Nephron progenitor cell (in vitro differentiated cells): ENCODE measurements at regions not wholly inside any gene's neighbourhood (a gene's known extent, or its start where the extent isn't known, plus 50 kb on each side); places are given as distances from the start of the nearest gene placed in this dataset.

Experiments
- DNase-seq: peaks from one replicate; pipeline ENCODE4 v3.0.0; 2021
- H3K27ac Mint-ChIP-seq: 2 replicates; pipeline ENCODE4 v1.8.0; 2021; ENCODE audit warnings: mild to moderate bottlenecking, moderate library complexity, mixed read lengths
- H3K27me3 Mint-ChIP-seq: 2 replicates; pipeline ENCODE4 v1.8.0; 2021; ENCODE audit warnings: mild to moderate bottlenecking, low read depth, mixed read lengths; ENCODE audit not compliant: poor library complexity
- H3K36me3 Mint-ChIP-seq: 2 replicates; pipeline ENCODE4 v1.8.0; 2021; ENCODE audit warnings: low read depth, mixed read lengths
- H3K4me1 Mint-ChIP-seq: 2 replicates; pipeline ENCODE4 v1.8.0; 2021; ENCODE audit warnings: mixed read lengths
- H3K4me3 Mint-ChIP-seq: 2 replicates; pipeline ENCODE4 v1.8.0; 2021; ENCODE audit warnings: mild to moderate bottlenecking, moderate library complexity, mixed read lengths
- H3K9me3 Mint-ChIP-seq: 2 replicates; pipeline ENCODE4 v1.8.0; 2021; ENCODE audit warnings: mild to moderate bottlenecking, moderate library complexity, mixed read lengths
- CTCF ChIP-seq: fragments of 200-600 bp; sonication (generic); IDR thresholded peaks from 2 replicates; pipeline ENCODE4 v1.5.0; 2021; ENCODE audit warnings: antibody characterized with exemption

GRCh38 chr10:130403153-130404075, 267.2 kb downstream of the GLRX3 start:
- Mint-ChIP-seq H3K27me3 (peaks cover 15% of the 10 kb centered on the region), H3K9me3 (peaks cover 6% of the 10 kb centered on the region)
- no peak for DNase-seq

DNA sequence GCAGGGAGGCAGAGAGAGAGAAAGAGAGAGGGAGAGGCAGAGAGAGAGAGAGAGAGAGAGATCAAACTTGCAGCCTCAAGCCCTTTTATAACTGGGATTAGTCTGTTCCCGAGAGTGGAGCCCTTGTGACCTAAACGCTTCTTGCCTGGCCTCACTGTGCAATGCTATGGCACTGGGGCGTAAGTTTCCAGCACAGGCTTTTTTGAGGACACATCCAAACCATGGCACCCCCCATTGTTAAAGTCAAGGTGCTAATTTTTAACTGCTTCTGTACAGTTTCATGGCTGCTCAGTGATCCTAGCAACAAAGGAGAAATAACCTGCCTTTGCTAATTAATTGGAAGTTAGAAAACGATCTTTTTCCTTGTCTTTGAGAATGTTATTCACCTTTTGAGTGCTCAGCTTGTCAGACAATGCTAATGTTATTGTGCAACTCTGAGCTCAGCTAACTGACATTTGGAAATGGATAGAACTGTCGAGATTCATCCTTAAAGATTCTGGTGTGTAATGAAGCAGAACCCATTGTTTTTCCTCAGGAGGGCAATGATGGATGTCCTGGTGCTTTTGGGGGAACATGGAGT, 268.4 kb downstream of the GLRX3 start:
- Mint-ChIP-seq H3K27ac (peak overlapping the region; percentile 17), H3K4me1 (peaks cover 39% of the 10 kb centered on the region), H3K4me3 (no peak overlapping the region), H3K27me3 (peaks cover 17% of the 10 kb centered on the region), H3K36me3 (no peaks in the 10 kb centered on the region), H3K9me3 (no peaks in the 10 kb centered on the region)
- TF ChIP-seq CTCF, result no peak
- no peak for DNase-seq

More at GRCh38 chr10:130403153-130404075, 267.2 kb downstream of the GLRX3 start:
- no peak overlapping the region for H3K27ac Mint-ChIP-seq
- H3K36me3 Mint-ChIP-seq, result no peaks in the 10 kb centered on the region
- H3K4me3 Mint-ChIP-seq, result no peak overlapping the region
- no peak for TF ChIP-seq CTCF
- peaks cover 34% of the 10 kb centered on the region for H3K4me1 Mint-ChIP-seq

DNA sequence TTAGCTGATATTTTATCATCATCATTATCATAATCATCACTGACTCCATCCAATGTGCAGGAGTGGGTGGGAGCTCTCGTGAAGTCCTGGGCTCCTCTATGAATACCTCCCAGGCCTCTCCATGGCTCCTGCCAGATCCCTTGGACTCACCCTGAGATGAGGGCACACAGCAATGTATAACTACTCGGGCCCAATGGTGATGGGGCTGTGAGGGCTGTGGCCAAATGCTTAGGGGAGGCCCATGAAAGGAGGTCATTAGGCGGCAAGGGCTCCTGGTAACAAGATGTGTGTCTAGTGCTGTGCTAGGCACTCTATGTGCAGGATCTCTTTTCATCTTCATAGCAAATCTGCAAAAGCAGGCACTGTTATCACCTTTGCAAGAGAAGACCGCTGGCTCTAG, 270.9 kb downstream of the GLRX3 start:
- no peak for DNase-seq
- Mint-ChIP-seq H3K27me3 (peaks cover 20% of the 10 kb centered on the region), H3K4me3 (no peak overlapping the region), H3K4me1 (peaks cover 62% of the 10 kb centered on the region), H3K36me3 (no peaks in the 10 kb centered on the region), H3K9me3 (no peaks in the 10 kb centered on the region), H3K27ac (no peak overlapping the region)
- no peak for TF ChIP-seq CTCF

DNA sequence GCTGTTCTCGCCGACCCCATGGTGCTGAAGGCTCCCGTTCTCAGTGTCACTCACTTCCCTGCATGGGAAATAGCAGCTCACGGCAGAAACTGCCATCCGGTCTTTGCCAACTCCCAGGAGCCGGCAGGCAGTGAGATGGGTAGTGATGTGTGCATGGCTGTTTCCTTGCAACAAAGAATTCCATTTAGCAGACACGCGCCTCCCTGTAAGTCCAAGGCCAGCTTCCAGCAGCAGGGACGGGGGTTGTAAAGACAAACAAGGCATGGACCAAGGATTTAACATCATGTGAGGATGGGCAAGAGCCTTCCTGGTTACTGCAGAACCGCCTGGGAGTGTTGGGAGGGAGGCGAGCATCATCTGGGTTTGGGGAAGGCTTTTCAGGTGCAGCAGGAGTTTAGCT, 273.1 kb downstream of the GLRX3 start:
- H3K4me3 Mint-ChIP-seq, result no peak overlapping the region
- H3K9me3 Mint-ChIP-seq, result no peaks in the 10 kb centered on the region
- H3K27me3 Mint-ChIP-seq, result peaks cover 13% of the 10 kb centered on the region
- no peaks in the 10 kb centered on the region for H3K36me3 Mint-ChIP-seq
- TF ChIP-seq CTCF, result no peak
- no peak overlapping the region for H3K27ac Mint-ChIP-seq
- no peak for DNase-seq
- peaks cover 63% of the 10 kb centered on the region for H3K4me1 Mint-ChIP-seq

GRCh38 chr10:130409931-130410330, 273.7 kb downstream of the GLRX3 start:
- no peak for TF ChIP-seq CTCF
- Mint-ChIP-seq H3K4me3 (no peak overlapping the region), H3K4me1 (peaks cover 57% of the 10 kb centered on the region), H3K9me3 (no peaks in the 10 kb centered on the region), H3K27ac (peak overlapping the region; percentile 9), H3K36me3 (no peaks in the 10 kb centered on the region), H3K27me3 (peaks cover 12% of the 10 kb centered on the region)
- no peak for DNase-seq
